ENCODE measurements at regions not wholly inside any gene's neighbourhood (a gene's known extent, or its start where the extent isn't known, plus 50 kb on each side); places are given as distances from the start of the nearest gene placed in this dataset.

DNA sequence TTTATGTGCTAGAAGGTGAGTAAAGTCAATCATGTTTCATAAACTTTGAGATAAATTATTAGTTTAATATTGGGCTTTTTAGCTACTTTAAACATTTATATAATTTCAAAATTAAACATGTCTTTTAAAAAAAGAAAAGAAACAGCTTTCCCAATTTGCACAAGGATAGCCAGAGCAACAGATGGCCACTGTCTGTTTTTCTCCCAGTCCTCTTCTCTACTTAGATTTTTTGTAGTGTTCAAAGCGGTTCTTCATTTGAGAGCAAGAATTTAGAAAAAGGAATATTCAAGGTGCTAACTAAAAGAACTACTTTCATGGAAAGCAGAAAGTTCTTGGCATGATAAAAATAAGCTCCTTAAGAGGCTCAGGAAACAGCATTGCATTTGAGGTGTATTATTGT is 128.3 kb upstream of the MIR17HG start:
- H3K4me3 Mint-ChIP-seq: no peak overlapping the region
- H3K27me3 Mint-ChIP-seq: peaks cover 12% of the 10 kb centered on the region
- H3K4me1 Mint-ChIP-seq: no peaks in the 10 kb centered on the region
- no peak for ATAC-seq (replicated peaks)
- no peak overlapping the region for H3K27ac Mint-ChIP-seq
- H3K9me3 Mint-ChIP-seq: no peaks in the 10 kb centered on the region
- H3K36me3 Mint-ChIP-seq (ENCODE audit: low read depth): no peaks in the 10 kb centered on the region

DNA sequence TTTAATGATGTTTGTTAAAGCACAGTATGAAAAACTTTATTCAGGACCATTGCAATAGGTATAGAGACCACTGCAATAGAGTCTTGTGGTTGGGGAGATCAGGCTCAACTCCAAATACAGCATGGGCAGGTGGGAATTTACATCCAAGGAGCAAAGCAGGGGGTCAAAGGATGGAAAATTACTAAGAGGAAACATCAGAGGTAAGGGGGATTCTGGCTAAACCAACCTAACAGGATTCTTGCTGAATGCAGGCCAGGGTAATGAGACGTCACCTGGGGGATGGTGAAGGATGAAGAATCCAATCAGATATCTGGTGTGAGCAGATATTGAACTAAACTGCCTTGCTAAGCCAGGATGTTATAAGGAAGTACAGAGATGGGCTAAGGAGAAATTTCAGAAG is 126.6 kb upstream of the MIR17HG start:
- no peaks in the 10 kb centered on the region for H3K4me1 Mint-ChIP-seq
- ATAC-seq (replicated peaks): no peak

DNA sequence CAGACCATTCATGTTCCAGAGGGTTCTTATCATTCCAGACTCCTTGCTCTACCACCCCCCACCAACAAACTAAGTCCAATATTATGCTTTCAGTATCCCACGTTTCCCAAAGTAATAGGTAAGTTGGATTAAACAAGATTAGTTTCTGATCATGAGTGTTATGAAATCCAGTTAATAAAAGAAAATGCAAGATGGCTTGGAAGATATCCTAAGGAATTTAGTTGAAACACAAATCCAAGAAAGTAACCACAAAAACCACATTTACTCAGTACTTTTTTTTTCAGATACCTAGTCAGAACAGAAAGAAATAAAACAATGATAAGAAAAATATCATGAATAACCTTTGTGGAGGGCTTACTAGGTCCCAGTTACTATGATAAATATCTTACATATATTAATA is 119.4 kb upstream of the MIR17HG start:
- no peaks in the 10 kb centered on the region for H3K4me1 Mint-ChIP-seq
- no peak for ATAC-seq (replicated peaks)
- no peak overlapping the region for H3K27ac Mint-ChIP-seq
- H3K9me3 Mint-ChIP-seq: no peaks in the 10 kb centered on the region
- no peak overlapping the region for H3K4me3 Mint-ChIP-seq
- peaks cover 7% of the 10 kb centered on the region for H3K27me3 Mint-ChIP-seq
- H3K36me3 Mint-ChIP-seq (ENCODE audit: low read depth): no peaks in the 10 kb centered on the region

More for the DNA sequence above, 126.6 kb upstream of the MIR17HG start:
- H3K36me3 Mint-ChIP-seq (ENCODE audit: low read depth): no peaks in the 10 kb centered on the region
- H3K27ac Mint-ChIP-seq: no peak overlapping the region
- H3K27me3 Mint-ChIP-seq: peaks cover 8% of the 10 kb centered on the region
- H3K4me3 Mint-ChIP-seq: no peak overlapping the region
- no peaks in the 10 kb centered on the region for H3K9me3 Mint-ChIP-seq

DNA sequence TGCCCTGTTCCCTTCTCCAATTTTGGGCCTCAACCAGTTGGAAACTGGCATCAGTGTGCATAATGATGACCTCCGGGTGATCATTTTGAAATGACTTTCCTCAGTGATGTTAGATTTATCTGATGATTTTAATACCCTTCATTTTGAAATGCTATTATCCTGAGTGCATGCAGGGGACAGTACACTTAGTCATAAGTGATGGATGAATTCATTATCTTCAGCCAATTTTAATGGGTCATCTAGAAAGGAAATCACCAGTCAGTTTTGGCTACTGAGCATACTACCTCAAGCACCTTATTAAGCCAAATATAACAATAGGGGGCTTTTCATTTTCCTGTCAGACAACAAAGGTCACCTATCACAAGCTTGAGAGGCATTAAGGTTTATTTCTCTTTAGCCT is 118.5 kb upstream of the MIR17HG start:
- Mint-ChIP-seq H3K27ac (no peak overlapping the region), H3K36me3 (ENCODE audit: low read depth) (no peaks in the 10 kb centered on the region), H3K9me3 (no peaks in the 10 kb centered on the region), H3K4me1 (no peaks in the 10 kb centered on the region), H3K4me3 (no peak overlapping the region), H3K27me3 (peaks cover 7% of the 10 kb centered on the region)
- ATAC-seq (replicated peaks): no peak

DNA sequence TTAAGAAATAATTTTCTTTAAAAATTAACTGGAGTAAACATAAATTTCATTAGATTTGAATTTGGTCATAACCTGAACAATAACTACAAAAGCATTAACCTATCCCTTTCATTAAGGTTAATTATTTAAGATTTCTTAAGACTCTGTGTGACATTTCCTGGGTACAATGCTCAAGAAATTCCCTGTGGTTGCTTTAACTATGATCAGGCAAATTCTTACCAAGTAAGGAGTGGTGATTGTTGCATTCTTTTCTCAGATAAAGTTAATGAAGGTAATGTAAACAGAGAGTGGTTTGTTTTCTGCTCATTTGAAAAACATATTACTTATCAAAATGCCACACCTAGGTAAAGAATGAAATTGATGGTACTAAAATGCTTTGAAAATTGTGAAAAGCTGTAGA is 114.8 kb upstream of the MIR17HG start:
- no peak overlapping the region for H3K27ac Mint-ChIP-seq
- no peaks in the 10 kb centered on the region for H3K36me3 Mint-ChIP-seq (ENCODE audit: low read depth)
- ATAC-seq (replicated peaks): no peak
- no peak overlapping the region for H3K4me3 Mint-ChIP-seq
- no peaks in the 10 kb centered on the region for H3K4me1 Mint-ChIP-seq
- H3K9me3 Mint-ChIP-seq: no peaks in the 10 kb centered on the region
- peaks cover 7% of the 10 kb centered on the region for H3K27me3 Mint-ChIP-seq

DNA sequence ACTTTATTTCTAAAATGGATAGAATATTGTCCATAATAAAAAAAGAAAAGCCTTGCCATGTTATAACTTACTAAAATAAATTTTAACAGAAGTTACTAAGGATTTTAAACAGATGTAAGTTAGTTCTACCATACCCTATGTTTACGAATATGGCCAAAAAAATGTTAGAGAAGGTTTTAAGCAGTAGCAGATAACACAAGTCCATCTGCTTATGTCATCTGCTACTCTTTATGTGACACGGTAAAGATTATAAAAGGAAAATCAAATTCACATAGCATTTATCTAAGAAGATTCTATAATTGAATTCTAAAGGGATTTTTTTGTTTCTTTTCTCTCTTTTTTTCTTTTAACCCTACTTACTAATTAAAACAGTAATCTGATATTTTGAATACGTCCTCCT is 114.2 kb upstream of the MIR17HG start:
- peaks cover 3% of the 10 kb centered on the region for H3K27me3 Mint-ChIP-seq
- no peak for ATAC-seq (replicated peaks)
- no peaks in the 10 kb centered on the region for H3K36me3 Mint-ChIP-seq (ENCODE audit: low read depth)
- H3K27ac Mint-ChIP-seq: no peak overlapping the region
- H3K9me3 Mint-ChIP-seq: no peaks in the 10 kb centered on the region
- H3K4me3 Mint-ChIP-seq: no peak overlapping the region
- H3K4me1 Mint-ChIP-seq: no peaks in the 10 kb centered on the region

DNA sequence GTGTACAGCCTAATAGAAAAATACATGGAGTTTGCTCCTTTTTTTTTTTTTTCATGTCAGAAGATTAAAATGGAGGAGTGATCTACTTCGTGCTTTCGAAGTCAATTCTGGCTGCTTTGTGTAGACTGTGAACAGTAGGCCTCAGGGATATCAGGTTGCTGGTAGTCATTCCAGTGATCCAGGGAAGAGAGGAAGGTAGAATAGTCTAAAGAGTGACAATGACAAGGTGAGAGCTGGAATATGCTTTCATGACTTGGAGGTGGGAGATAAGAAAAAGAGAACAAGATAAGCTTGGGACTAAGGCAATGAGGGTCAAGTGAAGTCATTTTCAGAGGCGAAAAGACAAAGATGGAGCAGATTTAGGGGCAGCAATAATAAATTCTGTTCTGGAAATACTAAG is 111.3 kb upstream of the MIR17HG start:
- ATAC-seq (replicated peaks): no peak
- no peaks in the 10 kb centered on the region for H3K36me3 Mint-ChIP-seq (ENCODE audit: low read depth)
- no peaks in the 10 kb centered on the region for H3K4me1 Mint-ChIP-seq

DNA sequence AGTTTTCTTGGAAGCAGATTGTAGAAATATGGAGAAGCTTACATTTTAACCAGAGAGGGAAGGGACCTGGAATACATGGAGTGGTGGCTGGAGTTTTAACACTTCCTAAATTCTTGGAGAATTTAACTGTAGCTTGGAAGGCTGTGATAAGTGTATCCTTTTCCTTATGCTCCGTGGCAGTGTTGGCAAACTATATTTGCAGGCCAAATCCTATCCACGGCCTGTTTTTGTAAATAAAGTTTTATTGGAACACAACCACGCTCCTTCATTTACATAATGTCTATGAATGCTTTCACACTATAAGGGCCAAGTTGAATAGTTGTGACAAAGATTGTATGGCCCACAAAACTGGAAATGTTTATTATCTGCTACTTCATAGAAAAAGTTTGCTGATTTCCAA is 110.6 kb upstream of the MIR17HG start:
- H3K27me3 Mint-ChIP-seq: peaks cover 4% of the 10 kb centered on the region
- no peak overlapping the region for H3K4me3 Mint-ChIP-seq
- no peaks in the 10 kb centered on the region for H3K36me3 Mint-ChIP-seq (ENCODE audit: low read depth)
- no peak overlapping the region for H3K27ac Mint-ChIP-seq
- H3K4me1 Mint-ChIP-seq: no peaks in the 10 kb centered on the region
- no peak for ATAC-seq (replicated peaks)
- no peaks in the 10 kb centered on the region for H3K9me3 Mint-ChIP-seq

More for the DNA sequence above, 111.3 kb upstream of the MIR17HG start:
- Mint-ChIP-seq H3K27ac (no peak overlapping the region), H3K27me3 (peaks cover 4% of the 10 kb centered on the region), H3K9me3 (no peaks in the 10 kb centered on the region), H3K4me3 (no peak overlapping the region)

DNA sequence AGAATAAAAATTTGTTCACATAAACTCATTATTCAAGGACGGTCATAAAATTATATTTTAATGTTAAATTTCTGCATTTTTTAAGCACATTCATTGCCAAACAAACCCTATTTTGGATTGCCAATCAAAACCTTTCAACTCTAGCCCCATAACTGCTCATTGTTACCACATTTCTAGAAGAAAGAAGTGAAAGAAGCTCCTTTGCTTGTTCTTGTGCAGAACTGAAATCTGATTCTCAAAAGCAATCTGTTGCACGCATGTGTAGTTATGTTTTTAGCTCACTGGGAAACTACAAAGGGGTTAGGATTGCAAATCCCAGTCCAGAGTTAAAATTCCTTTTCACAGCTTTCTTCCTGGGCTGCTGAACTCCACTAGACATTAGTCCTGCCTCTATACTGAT is 109.5 kb upstream of the MIR17HG start:
- Mint-ChIP-seq H3K27ac (no peak overlapping the region), H3K27me3 (peaks cover 4% of the 10 kb centered on the region), H3K4me3 (no peak overlapping the region), H3K36me3 (ENCODE audit: low read depth) (no peaks in the 10 kb centered on the region), H3K9me3 (no peaks in the 10 kb centered on the region), H3K4me1 (no peaks in the 10 kb centered on the region)
- ATAC-seq (replicated peaks): no peak

DNA sequence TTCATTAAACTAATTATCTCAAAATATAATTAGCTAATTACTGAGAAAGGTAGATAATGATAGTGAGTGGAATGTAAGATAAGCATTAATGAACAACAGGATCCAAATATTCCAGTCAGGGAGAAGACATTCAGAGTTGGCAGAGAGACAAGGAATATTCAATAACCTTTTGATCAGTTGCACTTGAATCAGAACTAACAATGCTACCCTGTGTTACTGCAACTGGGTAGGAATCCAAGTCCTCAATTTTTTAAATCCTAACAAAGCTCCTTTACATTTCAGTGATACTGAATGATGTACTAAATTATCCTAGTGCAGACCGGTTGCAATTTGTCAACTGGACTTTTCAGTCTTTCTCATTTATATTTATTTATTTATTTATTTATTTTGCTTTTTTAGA is 107.1 kb upstream of the MIR17HG start:
- Mint-ChIP-seq H3K4me1 (no peaks in the 10 kb centered on the region), H3K27me3 (peaks cover 4% of the 10 kb centered on the region), H3K27ac (no peak overlapping the region), H3K36me3 (ENCODE audit: low read depth) (no peaks in the 10 kb centered on the region), H3K4me3 (no peak overlapping the region), H3K9me3 (no peaks in the 10 kb centered on the region)
- no peak for ATAC-seq (replicated peaks)

DNA sequence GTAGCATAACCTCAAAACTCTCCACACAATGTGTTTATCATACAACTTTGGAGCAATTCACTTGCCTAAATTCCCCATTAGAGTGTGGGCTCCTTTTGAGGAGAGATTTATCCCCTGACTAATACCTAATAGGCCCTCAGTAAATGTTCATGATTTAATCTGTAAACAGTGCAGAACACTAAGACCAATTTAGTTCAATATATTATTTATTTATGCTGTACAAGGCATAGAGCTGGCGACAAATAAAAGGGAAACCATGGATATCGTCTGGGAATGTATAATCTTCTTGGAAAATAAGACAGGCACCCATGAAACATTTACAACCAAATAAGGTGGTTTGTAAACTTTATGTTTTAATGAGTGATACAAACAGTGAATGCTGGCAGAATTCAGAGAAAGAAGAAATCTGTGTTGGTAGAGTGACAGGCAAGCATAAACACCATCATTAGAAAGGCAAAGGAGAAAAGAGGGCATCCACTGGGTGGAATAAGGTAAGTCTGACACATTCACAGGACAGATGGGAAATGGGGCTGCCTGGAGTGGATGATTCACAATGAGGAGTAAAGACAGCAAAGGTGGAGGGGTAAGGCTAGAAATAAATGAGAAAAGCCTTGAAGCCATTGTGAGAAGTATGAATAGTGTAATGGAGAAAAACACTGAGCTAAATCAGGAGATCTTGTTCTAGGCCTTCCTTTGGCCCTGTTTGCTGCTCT is 106.1 kb upstream of the MIR17HG start:
- H3K36me3 Mint-ChIP-seq (ENCODE audit: low read depth): no peaks in the 10 kb centered on the region
- peaks cover 5% of the 10 kb centered on the region for H3K27me3 Mint-ChIP-seq
- no peak for ATAC-seq (replicated peaks)
- H3K27ac Mint-ChIP-seq: no peak overlapping the region
- no peaks in the 10 kb centered on the region for H3K4me1 Mint-ChIP-seq
- no peak overlapping the region for H3K4me3 Mint-ChIP-seq
- no peaks in the 10 kb centered on the region for H3K9me3 Mint-ChIP-seq

DNA sequence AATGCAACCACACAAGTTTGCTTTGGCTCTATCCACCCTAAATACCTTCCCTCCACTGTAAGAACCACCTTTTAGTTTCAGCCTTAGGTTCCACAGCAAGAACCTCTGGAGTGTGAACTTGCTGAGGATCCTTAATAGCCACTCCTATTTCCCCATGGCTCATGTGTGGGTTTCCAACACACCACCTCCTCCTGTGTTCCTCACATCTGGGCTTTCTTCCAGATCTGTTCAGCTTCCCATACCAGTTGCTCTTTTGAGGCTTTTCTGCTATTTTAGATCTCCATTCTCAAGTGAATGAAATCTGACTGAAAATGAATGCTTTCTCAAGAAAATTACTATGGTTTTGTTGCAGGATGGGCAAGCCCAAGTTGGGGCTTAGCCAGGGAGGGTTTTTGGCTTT is 104.8 kb upstream of the MIR17HG start:
- Mint-ChIP-seq H3K4me1 (no peaks in the 10 kb centered on the region), H3K36me3 (ENCODE audit: low read depth) (no peaks in the 10 kb centered on the region), H3K27ac (no peak overlapping the region), H3K27me3 (peaks cover 7% of the 10 kb centered on the region), H3K9me3 (no peaks in the 10 kb centered on the region), H3K4me3 (no peak overlapping the region)
- no peak for ATAC-seq (replicated peaks)

DNA sequence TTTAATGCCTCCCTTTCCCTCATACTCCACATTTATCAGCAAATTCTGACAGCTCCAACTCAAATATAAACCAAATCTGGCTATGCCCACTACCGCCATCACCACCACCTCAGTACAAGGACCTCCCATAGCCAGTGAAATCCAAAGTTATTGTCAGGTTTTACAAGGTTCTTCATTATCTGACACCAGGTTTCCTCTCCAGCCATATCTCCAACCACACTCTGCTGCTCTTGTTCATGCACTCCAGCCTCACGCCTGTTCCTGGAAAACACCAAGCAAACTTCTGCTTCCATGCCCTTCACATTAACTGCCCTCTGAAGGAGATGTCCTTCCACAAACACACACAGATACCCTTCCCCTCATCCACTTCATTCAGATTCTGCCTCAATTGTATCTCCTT is 102.2 kb upstream of the MIR17HG start:
- Mint-ChIP-seq H3K4me3 (no peak overlapping the region), H3K36me3 (ENCODE audit: low read depth) (no peaks in the 10 kb centered on the region), H3K27ac (no peak overlapping the region), H3K9me3 (no peaks in the 10 kb centered on the region), H3K27me3 (peaks cover 14% of the 10 kb centered on the region), H3K4me1 (no peaks in the 10 kb centered on the region)
- no peak for ATAC-seq (replicated peaks)

DNA sequence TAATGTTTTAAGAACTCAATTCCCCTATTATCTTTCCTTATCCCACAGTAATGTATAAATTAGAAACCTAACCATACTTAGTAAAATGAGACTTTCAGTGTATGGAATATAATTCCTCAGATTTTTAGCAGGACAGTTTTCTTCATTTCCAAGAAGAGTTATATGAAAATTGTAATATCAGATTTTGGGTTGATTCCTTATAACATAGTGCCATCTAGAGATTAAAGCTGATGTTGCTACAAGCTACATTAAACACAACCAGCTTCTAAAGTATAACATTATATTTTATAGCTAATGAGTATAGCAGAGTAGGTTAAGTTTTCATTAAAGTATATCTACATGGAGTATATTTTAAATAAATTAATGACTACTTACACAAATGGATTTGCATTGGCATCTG is 99.7 kb upstream of the MIR17HG start:
- no peak for ATAC-seq (replicated peaks)
- Mint-ChIP-seq H3K36me3 (ENCODE audit: low read depth) (no peaks in the 10 kb centered on the region), H3K4me3 (no peak overlapping the region), H3K4me1 (no peaks in the 10 kb centered on the region), H3K27me3 (peaks cover 17% of the 10 kb centered on the region), H3K9me3 (no peaks in the 10 kb centered on the region), H3K27ac (no peak overlapping the region)

DNA sequence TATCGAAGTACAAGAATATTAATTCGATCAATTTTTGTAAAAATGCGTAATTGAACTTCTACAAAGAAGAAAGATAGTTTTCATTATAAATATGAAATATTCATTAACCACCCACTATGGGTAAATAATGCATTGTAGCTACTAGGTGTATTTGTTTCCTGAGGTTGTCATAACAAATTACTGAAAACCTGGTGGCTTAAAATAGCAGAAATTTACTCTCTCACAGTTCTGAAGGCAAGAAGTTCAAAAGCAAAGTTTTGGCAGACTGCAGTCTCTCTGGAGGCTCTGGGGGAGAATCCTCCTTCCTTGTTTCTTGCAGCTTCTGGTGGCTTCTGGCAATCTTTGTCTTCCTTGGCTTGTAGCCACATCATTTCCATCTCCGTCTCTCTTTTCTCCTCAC is 99.2 kb upstream of the MIR17HG start:
- Mint-ChIP-seq H3K36me3 (ENCODE audit: low read depth) (no peaks in the 10 kb centered on the region), H3K9me3 (no peaks in the 10 kb centered on the region), H3K4me1 (no peaks in the 10 kb centered on the region), H3K27ac (no peak overlapping the region), H3K27me3 (peaks cover 17% of the 10 kb centered on the region), H3K4me3 (no peak overlapping the region)
- ATAC-seq (replicated peaks): no peak

DNA sequence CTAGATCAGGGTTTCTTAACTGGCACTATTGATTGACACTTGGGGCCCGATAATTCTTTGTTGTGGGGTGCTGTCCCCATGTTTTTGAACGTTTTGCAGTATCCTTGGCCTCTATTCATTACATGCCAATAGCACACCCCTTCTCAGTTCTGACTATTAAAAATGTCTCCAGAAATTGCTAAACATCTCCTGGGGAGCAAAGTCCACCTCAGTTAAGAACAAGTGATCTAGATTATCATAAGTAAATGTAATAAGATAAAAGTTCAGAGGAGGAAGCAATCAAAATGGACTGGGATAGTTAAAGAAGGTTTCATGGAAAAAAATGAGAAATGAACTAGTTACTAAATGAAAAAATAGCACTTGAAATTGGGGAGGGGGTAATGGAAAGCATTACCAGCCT is 98.1 kb upstream of the MIR17HG start:
- no peak for ATAC-seq (replicated peaks)
- Mint-ChIP-seq H3K9me3 (no peaks in the 10 kb centered on the region), H3K36me3 (ENCODE audit: low read depth) (no peaks in the 10 kb centered on the region), H3K27me3 (peaks cover 17% of the 10 kb centered on the region), H3K4me1 (no peaks in the 10 kb centered on the region), H3K4me3 (no peak overlapping the region), H3K27ac (no peak overlapping the region)

Data from activated T-helper 17 cell treated with anti-CD3 and anti-CD28 coated beads, Interleukin-2, amount 50 U/mL, for 72 hours (primary cell).